GM12878 (cell line): ENCODE measurements at regions not wholly inside any gene's neighbourhood (a gene's known extent, or its start where the extent isn't known, plus 50 kb on each side); places are given as distances from the start of the nearest gene placed in this dataset.

Experiments
- ATAC-seq: fragments of 200-7000 bp; cut with Tn5 transposase; 3 replicates; pipeline ENCODE4 v1.9.1; 2020; ENCODE audit warnings: mild to moderate bottlenecking, moderate library complexity
- BruUV-seq: library from RNA; stranded (reverse); fragments of 400-500 nt; replicated peaks from 2 replicates; lab custom pipeline; 2021; lab: Mats Ljungman, UMichigan
- CTCF ChIA-PET: fragments of 300-600 bp; sonication (Branson Sonifier 250); formaldehyde crosslinking; extraction: SDS; loops from one replicate; lab custom pipeline; 2021; ENCODE audit warnings: inconsistent platforms; lab: Yijun Ruan, JAX
- POLR2A ChIA-PET: fragments of 350-600 bp; formaldehyde crosslinking; extraction: SDS; loops from one replicate; lab custom pipeline; 2021; ENCODE audit warnings: inconsistent platforms; lab: Charles Lee
- RAD21 ChIA-PET: fragments of 300-600 bp; sonication (Branson Sonifier 250); formaldehyde crosslinking; loops from one replicate; lab custom pipeline; 2023; ENCODE audit warnings: antibody characterized with exemption; ENCODE audit not compliant: unreplicated experiment; lab: Charles Lee
- SMC1A ChIA-PET: fragments of 300-600 bp; sonication (Branson Sonifier 250); formaldehyde crosslinking; loops from one replicate; lab custom pipeline; 2023; ENCODE audit not compliant: unreplicated experiment, uncharacterized antibody; lab: Charles Lee
- DNase-seq: peaks from one replicate; pipeline ENCODE4 v3.0.0-alpha.2; 2011; ENCODE audit warnings: low read depth, low spot score
- FAIRE-seq: peaks from 3 replicates; lab custom pipeline; 2011; peaks lifted over from hg19 to GRCh38; lab: Jason Lieb, UNC
- H2AFZ ChIP-seq: 2 replicates; pipeline ENCODE4 v1.6.0; 2011; ENCODE audit warnings: low read depth, low read length, control low read depth; ENCODE audit not compliant: control insufficient read depth
- H3K27ac ChIP-seq: 2 replicates; pipeline ENCODE4 v1.5.1; 2011; ENCODE audit warnings: control low read depth; ENCODE audit not compliant: control insufficient read depth, insufficient read depth
- H3K27me3 ChIP-seq, 2 experiments: replicated peaks in 1 of 2; 2 replicates each; pipeline versions ENCODE4 v1.6.0 to v1.6.1; 2011; ENCODE audit warnings: low read length in 1 of 2; ENCODE audit not compliant: control insufficient read depth in 2 of 2, insufficient read depth in 2 of 2
- H3K36me3 ChIP-seq, 2 experiments: 2 replicates each; pipeline ENCODE4 v1.5.1; 2011; ENCODE audit warnings: low read length in 1 of 2; ENCODE audit not compliant: control insufficient read depth in 2 of 2, insufficient read depth in 2 of 2
- H3K4me1 ChIP-seq: 2 replicates; pipeline ENCODE4 v1.6.1; 2011; ENCODE audit warnings: mild to moderate bottlenecking, low read length, moderate library complexity, mixed read lengths; ENCODE audit not compliant: control insufficient read depth, insufficient read depth
- H3K4me2 ChIP-seq: 2 replicates; pipeline ENCODE4 v1.6.0; 2011; ENCODE audit warnings: control low read depth; ENCODE audit not compliant: control insufficient read depth, insufficient read depth
- H3K4me3 ChIP-seq: fragments of 200-600 bp; sonication (generic); 2 replicates; pipeline ENCODE4 v1.5.1; 2016
- H3K79me2 ChIP-seq: 2 replicates; pipeline ENCODE4 v1.6.0; 2011; ENCODE audit warnings: low read length; ENCODE audit not compliant: control insufficient read depth, insufficient read depth
- H3K9ac ChIP-seq: 2 replicates; pipeline ENCODE4 v1.8.0; 2011; ENCODE audit warnings: low read length, control low read depth, mixed read lengths; ENCODE audit not compliant: control insufficient read depth, insufficient read depth
- H3K9me3 ChIP-seq: replicated peaks from 3 replicates; pipeline ENCODE4 v1.5.1; 2011; ENCODE audit warnings: mild to moderate bottlenecking, low read length; ENCODE audit not compliant: control insufficient read depth, insufficient read depth
- H4K20me1 ChIP-seq: 2 replicates; pipeline ENCODE4 v1.6.0; 2011; ENCODE audit not compliant: control insufficient read depth, insufficient read depth
- BRCA1 ChIP-seq: IDR thresholded peaks from 2 replicates; pipeline ENCODE4 v1.6.1; 2011; ENCODE audit warnings: low read depth, low read length, improper control_type of control experiment
- HDAC2 ChIP-seq: fragments of 200-600 bp; sonication (generic); IDR thresholded peaks from 2 replicates; pipeline ENCODE4 v1.6.1; 2017
- JUNB ChIP-seq: IDR thresholded peaks from 2 replicates; pipeline ENCODE4 v1.6.1; 2016; ENCODE audit warnings: antibody characterized with exemption, mild to moderate bottlenecking
- MTA3 ChIP-seq: IDR thresholded peaks from 2 replicates; pipeline ENCODE4 v1.6.1; 2012; ENCODE audit warnings: low read length, inconsistent platforms, borderline replicate concordance
- MYB ChIP-seq: fragments of 150-350 bp; IDR thresholded peaks from 2 replicates; pipeline ENCODE4 v1.6.1; 2014; ENCODE audit warnings: mild to moderate bottlenecking, low read depth, low read length, borderline replicate concordance
- PAX8 ChIP-seq: fragments of 450-650 bp; IDR thresholded peaks from 2 replicates; pipeline ENCODE4 v1.6.1; 2017; ENCODE audit warnings: mild to moderate bottlenecking, moderate library complexity
- SMC3 ChIP-seq: IDR thresholded peaks from 2 replicates; pipeline ENCODE4 v1.6.1; 2011; ENCODE audit warnings: low read length, improper control_type of control experiment, borderline replicate concordance
- SPI1 ChIP-seq: IDR thresholded peaks from 2 replicates; pipeline ENCODE4 v1.6.1; 2011; ENCODE audit warnings: low read depth, mild to moderate bottlenecking, low read length, moderate library complexity, borderline replicate concordance; ENCODE audit not compliant: insufficient read depth
- WGBS: methylation state at CpG from one replicate; pipeline ENCODE4 v1.1.6; 2016; ENCODE audit warnings: low lambda C conversion rate; ENCODE audit not compliant: insufficient replicate concordance, insufficient coverage; ENCODE audit errors: missing lambda C conversion rate; 5-methylcytosine and 5-hydroxymethylcytosine counted together
- in situ Hi-C: fragments of 300-500 bp; cut with MboI; formaldehyde crosslinking; loops from 9 replicates; pipeline ENCODE4 v1.14.3; 2018; ENCODE audit warnings: mixed read lengths
- intact Hi-C: fragments of 100-400 bp; cut with micrococcal nuclease; formaldehyde crosslinking; loops from one replicate; pipeline ENCODE4 v1.14.2; 2022; ENCODE audit not compliant: unreplicated experiment
- TF ChIP-seq, protein P1 (sequence below): fragments of 450-650 bp; IDR thresholded peaks from 2 replicates; pipeline ENCODE4 v1.6.1; 2016; ENCODE audit warnings: mild to moderate bottlenecking, moderate library complexity, borderline replicate concordance
- TF ChIP-seq, protein P2 (sequence below): IDR thresholded peaks from 2 replicates; pipeline ENCODE4 v1.6.1; 2012; ENCODE audit warnings: low read depth, low read length, improper control_type of control experiment
- TF ChIP-seq, protein P3 (sequence below): fragments of 450-650 bp; IDR thresholded peaks from 2 replicates; pipeline ENCODE4 v1.6.1; 2017; ENCODE audit warnings: mild to moderate bottlenecking, moderate library complexity
- TF ChIP-seq, protein P4 (sequence below): fragments of 450-650 bp; formaldehyde crosslinking; IDR thresholded peaks from 2 replicates; pipeline ENCODE4 v1.5.0; 2022; ENCODE audit warnings: mild to moderate bottlenecking, missing genetic modification characterization

DNA sequence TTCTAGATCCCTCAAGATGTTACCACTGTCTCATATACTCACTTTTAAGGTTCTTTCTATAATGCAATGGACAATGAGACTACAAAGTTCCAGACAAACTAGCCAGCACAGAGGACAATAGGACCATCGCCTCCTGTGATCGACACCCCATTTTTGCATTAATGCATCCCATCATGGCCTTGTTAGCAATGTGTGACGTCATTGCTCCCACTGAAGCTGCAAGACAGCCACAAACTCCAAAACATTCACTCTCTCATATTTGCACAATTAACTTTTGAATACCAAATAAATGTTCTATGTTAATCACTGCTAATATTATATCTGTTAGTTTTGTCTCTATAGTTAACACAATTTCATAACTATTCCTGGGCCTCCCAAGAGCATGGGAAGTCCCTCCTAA is 88.8 kb upstream of the TMEM72 start (continued):
- TF ChIP-seq, protein P1, sequence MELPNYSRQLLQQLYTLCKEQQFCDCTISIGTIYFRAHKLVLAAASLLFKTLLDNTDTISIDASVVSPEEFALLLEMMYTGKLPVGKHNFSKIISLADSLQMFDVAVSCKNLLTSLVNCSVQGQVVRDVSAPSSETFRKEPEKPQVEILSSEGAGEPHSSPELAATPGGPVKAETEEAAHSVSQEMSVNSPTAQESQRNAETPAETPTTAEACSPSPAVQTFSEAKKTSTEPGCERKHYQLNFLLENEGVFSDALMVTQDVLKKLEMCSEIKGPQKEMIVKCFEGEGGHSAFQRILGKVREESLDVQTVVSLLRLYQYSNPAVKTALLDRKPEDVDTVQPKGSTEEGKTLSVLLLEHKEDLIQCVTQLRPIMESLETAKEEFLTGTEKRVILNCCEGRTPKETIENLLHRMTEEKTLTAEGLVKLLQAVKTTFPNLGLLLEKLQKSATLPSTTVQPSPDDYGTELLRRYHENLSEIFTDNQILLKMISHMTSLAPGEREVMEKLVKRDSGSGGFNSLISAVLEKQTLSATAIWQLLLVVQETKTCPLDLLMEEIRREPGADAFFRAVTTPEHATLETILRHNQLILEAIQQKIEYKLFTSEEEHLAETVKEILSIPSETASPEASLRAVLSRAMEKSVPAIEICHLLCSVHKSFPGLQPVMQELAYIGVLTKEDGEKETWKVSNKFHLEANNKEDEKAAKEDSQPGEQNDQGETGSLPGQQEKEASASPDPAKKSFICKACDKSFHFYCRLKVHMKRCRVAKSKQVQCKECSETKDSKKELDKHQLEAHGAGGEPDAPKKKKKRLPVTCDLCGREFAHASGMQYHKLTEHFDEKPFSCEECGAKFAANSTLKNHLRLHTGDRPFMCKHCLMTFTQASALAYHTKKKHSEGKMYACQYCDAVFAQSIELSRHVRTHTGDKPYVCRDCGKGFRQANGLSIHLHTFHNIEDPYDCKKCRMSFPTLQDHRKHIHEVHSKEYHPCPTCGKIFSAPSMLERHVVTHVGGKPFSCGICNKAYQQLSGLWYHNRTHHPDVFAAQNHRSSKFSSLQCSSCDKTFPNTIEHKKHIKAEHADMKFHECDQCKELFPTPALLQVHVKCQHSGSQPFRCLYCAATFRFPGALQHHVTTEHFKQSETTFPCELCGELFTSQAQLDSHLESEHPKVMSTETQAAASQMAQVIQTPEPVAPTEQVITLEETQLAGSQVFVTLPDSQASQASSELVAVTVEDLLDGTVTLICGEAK = no peak
- no peak for TF ChIP-seq PAX8
- TF ChIP-seq HDAC2 = no peak
- TF ChIP-seq, protein P2, sequence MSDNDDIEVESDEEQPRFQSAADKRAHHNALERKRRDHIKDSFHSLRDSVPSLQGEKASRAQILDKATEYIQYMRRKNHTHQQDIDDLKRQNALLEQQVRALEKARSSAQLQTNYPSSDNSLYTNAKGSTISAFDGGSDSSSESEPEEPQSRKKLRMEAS = no peak

DNA sequence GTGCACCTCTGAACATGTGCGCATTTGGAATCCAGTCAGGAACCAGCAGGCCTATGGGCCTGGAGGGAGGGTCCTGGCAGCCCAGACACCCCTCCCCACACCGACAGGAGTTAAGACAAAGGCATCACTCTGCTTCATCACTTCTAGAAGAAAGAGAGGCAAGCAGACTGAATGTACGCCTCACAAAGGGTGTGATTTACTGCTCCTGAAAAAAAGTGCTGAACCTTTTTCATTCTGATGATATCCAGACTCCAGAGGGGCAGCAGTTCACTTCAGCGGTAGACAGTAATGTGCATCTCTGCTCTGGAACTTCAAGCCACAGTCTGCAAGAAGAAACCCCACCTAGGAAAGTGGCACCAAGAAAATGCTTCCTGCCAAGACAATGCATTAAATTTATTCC is 88.2 kb upstream of the TMEM72 start:
- intact Hi-C loops = no loop called here
- no peak overlapping the region for H3K4me3 ChIP-seq
- SMC1A ChIA-PET = no interaction called here
- RAD21 ChIA-PET = no interaction called here
- in situ Hi-C loops = no loop called here
- no peak overlapping the region for H3K9ac ChIP-seq
- WGBS = 47% methylated on average over 4 of the region's 4 CpGs
- no peak overlapping the region for H3K4me2 ChIP-seq
- POLR2A ChIA-PET = no interaction called here
- BruUV-seq = no TSS peak
- no peaks in the 10 kb centered on the region for H3K79me2 ChIP-seq
- CTCF ChIA-PET = no interaction called here
- no peaks in the 10 kb centered on the region for H4K20me1 ChIP-seq
- ATAC-seq (no peak), FAIRE-seq (no peak), DNase-seq (no peak)
- no peaks in the 10 kb centered on the region; a peak in 1 of 4 replicates for H3K27me3 ChIP-seq
- H3K27ac ChIP-seq = no peak overlapping the region
- H3K9me3 ChIP-seq = no peaks in the 10 kb centered on the region
- H3K36me3 ChIP-seq = no peaks in the 10 kb centered on the region
- H2AFZ ChIP-seq = no peak overlapping the region
- H3K4me1 ChIP-seq = no peaks in the 10 kb centered on the region
- TF ChIP-seq, protein P3, sequence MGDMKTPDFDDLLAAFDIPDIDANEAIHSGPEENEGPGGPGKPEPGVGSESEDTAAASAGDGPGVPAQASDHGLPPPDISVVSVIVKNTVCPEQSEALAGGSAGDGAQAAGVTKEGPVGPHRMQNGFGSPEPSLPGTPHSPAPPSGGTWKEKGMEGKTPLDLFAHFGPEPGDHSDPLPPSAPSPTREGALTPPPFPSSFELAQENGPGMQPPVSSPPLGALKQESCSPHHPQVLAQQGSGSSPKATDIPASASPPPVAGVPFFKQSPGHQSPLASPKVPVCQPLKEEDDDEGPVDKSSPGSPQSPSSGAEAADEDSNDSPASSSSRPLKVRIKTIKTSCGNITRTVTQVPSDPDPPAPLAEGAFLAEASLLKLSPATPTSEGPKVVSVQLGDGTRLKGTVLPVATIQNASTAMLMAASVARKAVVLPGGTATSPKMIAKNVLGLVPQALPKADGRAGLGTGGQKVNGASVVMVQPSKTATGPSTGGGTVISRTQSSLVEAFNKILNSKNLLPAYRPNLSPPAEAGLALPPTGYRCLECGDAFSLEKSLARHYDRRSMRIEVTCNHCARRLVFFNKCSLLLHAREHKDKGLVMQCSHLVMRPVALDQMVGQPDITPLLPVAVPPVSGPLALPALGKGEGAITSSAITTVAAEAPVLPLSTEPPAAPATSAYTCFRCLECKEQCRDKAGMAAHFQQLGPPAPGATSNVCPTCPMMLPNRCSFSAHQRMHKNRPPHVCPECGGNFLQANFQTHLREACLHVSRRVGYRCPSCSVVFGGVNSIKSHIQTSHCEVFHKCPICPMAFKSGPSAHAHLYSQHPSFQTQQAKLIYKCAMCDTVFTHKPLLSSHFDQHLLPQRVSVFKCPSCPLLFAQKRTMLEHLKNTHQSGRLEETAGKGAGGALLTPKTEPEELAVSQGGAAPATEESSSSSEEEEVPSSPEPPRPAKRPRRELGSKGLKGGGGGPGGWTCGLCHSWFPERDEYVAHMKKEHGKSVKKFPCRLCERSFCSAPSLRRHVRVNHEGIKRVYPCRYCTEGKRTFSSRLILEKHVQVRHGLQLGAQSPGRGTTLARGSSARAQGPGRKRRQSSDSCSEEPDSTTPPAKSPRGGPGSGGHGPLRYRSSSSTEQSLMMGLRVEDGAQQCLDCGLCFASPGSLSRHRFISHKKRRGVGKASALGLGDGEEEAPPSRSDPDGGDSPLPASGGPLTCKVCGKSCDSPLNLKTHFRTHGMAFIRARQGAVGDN = no peak
- TF ChIP-seq SPI1 (no peak), JUNB (no peak), SMC3 (no peak), MTA3 (no peak), MYB (no peak), BRCA1 (no peak)
- TF ChIP-seq, protein P4, sequence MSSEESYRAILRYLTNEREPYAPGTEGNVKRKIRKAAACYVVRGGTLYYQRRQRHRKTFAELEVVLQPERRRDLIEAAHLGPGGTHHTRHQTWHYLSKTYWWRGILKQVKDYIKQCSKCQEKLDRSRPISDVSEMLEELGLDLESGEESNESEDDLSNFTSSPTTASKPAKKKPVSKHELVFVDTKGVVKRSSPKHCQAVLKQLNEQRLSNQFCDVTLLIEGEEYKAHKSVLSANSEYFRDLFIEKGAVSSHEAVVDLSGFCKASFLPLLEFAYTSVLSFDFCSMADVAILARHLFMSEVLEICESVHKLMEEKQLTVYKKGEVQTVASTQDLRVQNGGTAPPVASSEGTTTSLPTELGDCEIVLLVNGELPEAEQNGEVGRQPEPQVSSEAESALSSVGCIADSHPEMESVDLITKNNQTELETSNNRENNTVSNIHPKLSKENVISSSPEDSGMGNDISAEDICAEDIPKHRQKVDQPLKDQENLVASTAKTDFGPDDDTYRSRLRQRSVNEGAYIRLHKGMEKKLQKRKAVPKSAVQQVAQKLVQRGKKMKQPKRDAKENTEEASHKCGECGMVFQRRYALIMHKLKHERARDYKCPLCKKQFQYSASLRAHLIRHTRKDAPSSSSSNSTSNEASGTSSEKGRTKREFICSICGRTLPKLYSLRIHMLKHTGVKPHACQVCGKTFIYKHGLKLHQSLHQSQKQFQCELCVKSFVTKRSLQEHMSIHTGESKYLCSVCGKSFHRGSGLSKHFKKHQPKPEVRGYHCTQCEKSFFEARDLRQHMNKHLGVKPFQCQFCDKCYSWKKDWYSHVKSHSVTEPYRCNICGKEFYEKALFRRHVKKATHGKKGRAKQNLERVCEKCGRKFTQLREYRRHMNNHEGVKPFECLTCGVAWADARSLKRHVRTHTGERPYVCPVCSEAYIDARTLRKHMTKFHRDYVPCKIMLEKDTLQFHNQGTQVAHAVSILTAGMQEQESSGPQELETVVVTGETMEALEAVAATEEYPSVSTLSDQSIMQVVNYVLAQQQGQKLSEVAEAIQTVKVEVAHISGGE = no peak
